ENCODE measurements at regions not wholly inside any gene's neighbourhood (a gene's known extent, or its start where the extent isn't known, plus 50 kb on each side); places are given as distances from the start of the nearest gene placed in this dataset.

DNA sequence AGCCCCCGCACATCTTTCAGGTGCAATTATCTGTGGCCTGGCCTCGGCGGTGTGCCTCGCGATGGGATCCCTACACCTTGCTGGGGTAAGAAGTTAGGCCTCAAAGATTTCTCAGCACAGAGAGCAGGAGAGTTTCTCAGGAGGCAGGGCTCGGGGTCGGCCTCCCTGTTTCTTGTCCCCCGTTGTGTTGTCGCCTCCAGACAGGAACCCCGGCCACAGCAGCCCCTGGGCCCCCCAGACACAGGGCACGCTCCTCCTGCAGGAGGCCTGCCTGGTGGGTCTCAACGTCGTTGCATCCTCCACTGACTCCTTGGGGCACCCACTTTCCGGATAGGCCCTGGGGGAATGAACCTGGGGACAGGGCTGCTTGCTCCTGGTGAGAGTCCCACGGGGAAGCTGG is 229.1 kb upstream of the SHH start:
- TF ChIP-seq, protein P1, sequence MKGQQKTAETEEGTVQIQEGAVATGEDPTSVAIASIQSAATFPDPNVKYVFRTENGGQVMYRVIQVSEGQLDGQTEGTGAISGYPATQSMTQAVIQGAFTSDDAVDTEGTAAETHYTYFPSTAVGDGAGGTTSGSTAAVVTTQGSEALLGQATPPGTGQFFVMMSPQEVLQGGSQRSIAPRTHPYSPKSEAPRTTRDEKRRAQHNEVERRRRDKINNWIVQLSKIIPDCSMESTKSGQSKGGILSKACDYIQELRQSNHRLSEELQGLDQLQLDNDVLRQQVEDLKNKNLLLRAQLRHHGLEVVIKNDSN (IDR thresholded peaks at IDR 0.05): no peak
- TF ChIP-seq CEBPB (IDR thresholded peaks at IDR 0.05): no peak
- TF ChIP-seq EGR1 (IDR thresholded peaks at IDR 0.05): no peak
- no peak for TF ChIP-seq FOXM1 (IDR thresholded peaks at IDR 0.05; ENCODE audit: borderline replicate concordance, low read depth)
- TF ChIP-seq TEAD4 (IDR thresholded peaks at IDR 0.05): no peak
- no peak for TF ChIP-seq EP300 (IDR thresholded peaks at IDR 0.05; ENCODE audit: borderline replicate concordance)
- TF ChIP-seq RAD21 (IDR thresholded peaks at IDR 0.05; ENCODE audit: low read depth): no peak
- TF ChIP-seq, protein P2, sequence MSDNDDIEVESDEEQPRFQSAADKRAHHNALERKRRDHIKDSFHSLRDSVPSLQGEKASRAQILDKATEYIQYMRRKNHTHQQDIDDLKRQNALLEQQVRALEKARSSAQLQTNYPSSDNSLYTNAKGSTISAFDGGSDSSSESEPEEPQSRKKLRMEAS (IDR thresholded peaks at IDR 0.05): no peak
- TF ChIP-seq, protein P3, sequence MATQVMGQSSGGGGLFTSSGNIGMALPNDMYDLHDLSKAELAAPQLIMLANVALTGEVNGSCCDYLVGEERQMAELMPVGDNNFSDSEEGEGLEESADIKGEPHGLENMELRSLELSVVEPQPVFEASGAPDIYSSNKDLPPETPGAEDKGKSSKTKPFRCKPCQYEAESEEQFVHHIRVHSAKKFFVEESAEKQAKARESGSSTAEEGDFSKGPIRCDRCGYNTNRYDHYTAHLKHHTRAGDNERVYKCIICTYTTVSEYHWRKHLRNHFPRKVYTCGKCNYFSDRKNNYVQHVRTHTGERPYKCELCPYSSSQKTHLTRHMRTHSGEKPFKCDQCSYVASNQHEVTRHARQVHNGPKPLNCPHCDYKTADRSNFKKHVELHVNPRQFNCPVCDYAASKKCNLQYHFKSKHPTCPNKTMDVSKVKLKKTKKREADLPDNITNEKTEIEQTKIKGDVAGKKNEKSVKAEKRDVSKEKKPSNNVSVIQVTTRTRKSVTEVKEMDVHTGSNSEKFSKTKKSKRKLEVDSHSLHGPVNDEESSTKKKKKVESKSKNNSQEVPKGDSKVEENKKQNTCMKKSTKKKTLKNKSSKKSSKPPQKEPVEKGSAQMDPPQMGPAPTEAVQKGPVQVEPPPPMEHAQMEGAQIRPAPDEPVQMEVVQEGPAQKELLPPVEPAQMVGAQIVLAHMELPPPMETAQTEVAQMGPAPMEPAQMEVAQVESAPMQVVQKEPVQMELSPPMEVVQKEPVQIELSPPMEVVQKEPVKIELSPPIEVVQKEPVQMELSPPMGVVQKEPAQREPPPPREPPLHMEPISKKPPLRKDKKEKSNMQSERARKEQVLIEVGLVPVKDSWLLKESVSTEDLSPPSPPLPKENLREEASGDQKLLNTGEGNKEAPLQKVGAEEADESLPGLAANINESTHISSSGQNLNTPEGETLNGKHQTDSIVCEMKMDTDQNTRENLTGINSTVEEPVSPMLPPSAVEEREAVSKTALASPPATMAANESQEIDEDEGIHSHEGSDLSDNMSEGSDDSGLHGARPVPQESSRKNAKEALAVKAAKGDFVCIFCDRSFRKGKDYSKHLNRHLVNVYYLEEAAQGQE (IDR thresholded peaks at IDR 0.05; ENCODE audit: low read depth): no peak
- no peak for TF ChIP-seq TAF1 (IDR thresholded peaks at IDR 0.05; ENCODE audit: low read depth)
- TF ChIP-seq NFIC (IDR thresholded peaks at IDR 0.05): no peak
- no peak for TF ChIP-seq CREB1 (IDR thresholded peaks at IDR 0.05; ENCODE audit: low read depth)
- TF ChIP-seq ZBTB7A (IDR thresholded peaks at IDR 0.05; ENCODE audit: low read depth): no peak
- no peak for TF ChIP-seq YY1 (IDR thresholded peaks at IDR 0.05; ENCODE audit: low read depth)

Measured in Ishikawa (cell line).